Activated naive CD4-positive, alpha-beta T cell treated with anti-CD3 and anti-CD28 coated beads, Interleukin-2, amount 50 U/mL, for 16 hours (primary cell): ENCODE measurements at regions not wholly inside any gene's neighbourhood (a gene's known extent, or its start where the extent isn't known, plus 50 kb on each side); places are given as distances from the start of the nearest gene placed in this dataset.

Experiments used
- DNase-seq: peaks from one replicate; pipeline ENCODE4 v3.0.0-alpha.2; 2020

DNA sequence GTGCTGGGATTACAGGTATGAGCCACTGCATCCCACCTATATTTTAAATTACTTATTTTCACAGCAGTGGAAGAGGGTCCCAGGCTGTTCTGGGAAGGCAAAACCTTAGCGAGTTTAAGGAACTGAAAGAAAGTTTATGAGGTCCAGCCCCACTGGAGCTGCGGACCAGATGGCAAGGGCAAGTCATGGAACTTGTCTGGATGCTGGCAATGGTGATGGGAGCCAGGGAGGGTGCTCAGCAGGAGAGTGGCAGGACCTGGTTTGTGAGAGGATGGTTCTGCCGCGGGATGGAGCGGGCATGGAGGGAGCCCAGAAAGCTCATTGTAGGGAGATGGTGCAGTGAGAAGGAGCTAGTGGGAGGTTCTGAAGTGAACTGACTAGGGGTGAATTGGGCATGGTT is 50.6 kb upstream of the SLC45A1 start:
- no peak for DNase-seq

DNA sequence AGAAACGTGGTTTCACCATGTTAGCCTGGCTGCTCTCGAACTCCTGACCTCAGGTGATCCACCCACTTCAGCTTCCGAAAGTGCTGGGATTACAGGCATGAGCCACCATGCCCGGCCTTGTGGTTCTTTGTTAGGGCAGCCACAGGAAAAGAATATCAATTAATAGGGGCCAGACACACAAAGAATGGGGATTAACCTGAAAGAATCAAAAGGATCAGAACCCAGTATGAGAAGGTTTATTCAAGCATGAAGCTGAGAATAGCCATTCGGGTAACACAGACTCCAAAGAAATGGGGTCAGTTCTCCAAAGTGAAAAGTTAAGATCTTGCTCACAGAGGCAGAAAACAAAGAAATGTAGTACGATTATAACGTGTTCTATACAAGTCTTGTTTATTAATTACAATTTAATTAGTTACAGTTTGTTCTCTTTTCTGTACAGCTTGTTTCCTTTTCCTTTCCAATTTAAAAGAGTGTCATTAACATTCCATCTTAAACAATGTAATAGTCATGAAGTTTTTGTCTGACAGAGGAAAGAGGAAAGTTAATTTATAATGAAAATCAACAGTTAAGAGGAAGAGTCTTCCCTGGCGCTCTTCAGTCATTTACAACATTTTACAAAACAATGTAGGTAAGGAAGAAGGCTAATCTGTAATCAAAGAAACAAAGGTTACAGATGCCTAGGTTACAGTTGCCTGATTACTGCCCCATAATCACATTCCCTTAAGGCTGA is 51.3 kb upstream of the SLC45A1 start:
- no peak for DNase-seq

DNA sequence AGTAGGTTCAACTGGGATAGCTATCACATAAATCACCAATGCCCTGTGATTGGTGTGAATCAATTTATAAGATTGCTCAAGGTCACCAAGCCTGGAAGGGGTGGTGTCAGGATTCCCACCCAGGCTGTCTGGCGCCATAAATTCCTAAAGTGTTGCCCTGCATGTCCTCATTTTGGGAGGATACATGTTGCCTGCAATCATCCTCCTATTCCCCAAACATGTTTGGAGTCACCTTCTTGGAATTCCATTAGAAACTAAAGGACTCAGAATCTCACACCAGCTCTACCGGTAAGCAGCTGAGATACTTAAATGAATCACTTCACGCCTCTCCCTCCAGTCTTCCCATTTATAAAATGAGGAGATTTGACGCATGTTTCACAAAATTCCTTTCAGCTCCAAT is 54.1 kb upstream of the SLC45A1 start:
- DNase-seq = no peak

DNA sequence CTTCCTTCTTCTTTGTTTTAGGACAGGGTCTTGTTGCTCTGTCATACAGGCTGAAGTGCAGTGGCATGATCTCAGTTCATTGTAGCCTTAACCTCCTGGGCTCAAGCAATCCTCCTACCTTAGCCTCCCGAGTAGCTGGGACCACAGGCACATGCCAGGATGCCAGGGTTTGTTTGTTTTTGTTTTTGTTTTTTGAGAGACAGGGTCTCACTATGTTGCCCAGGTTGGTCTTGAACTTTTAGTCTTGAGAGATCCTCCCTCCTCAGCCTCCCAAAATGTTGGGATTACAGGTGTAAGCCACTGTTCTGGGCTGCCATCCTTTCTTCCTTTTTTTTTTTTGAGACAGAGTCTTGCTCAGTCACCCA is 56.5 kb upstream of the SLC45A1 start:
- no peak for DNase-seq

DNA sequence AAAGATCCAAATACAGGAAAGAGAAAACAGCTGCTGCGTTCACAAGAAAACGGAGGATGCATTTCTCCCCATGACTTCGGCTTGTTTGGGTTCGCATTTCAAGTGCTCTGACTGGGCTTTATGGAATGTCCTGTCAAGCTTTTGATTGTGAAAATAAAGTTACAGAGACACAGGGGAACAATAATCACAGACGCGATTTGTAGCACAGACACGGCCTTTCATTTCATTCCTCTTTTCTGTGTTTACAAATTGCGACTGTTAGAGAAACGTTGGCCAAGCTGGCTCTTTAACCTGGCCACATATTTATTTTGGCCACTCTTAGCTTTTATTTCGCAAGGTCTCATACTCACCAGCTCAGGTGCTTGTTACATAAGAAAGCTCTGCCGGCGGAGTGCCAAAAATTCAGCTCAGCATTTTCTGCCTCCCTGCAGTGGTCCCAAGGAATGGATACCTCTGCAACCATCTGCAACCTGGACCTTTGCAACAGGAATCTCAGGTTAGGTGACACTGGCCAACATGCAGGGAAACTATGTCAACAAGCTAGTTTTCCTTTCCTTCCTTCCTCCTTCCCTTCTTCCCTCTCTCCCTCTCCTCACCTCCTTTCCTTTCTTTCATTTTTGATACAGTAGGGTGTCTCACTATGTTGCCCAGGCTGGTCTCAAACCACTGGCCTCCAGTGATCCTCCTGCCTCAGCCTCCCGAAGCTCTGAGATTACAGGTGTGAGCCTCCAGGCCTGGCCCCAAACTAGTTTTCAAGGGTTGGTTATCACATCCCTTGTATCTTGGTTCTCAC is 58.2 kb upstream of the SLC45A1 start:
- no peak for DNase-seq

DNA sequence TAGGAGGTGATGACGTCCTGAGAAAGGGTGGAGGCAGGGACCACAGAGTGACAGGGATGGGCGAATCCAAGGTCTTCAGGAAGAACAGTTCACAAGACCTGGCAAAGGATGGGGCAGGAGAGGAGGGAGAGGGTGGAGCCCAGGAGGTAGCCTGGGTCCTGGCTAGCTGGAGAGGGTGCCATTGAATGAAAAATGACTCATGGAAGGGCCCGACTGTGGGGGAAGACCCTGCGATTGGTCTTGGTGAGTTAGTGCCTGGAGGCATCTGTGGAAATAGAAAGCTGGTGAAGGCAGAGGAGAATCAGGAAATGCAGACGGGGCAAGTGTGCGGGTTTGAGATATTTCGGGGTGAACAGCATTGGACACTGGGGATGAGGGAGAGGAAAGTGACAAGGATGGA is 60.3 kb upstream of the SLC45A1 start:
- DNase-seq = no peak

DNA sequence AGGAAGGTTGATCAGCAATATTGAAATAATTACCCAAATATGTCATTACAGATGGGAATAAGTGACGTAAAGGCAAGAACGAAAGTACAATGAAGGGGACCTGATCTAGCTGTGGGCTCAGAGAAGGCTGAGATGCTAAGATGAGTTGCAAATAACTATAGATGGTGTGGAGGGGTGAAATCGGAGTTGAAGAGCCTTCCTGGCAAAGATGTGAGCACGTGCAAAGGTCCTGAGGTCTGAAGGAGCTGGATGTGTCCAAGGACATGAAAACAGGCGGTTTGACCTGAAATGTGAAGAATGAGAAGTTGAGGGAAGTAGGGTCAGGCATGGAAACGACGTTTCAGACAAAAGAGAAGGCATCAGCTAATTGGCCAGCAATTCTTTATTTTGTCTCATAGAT is 61.6 kb upstream of the SLC45A1 start:
- no peak for DNase-seq

DNA sequence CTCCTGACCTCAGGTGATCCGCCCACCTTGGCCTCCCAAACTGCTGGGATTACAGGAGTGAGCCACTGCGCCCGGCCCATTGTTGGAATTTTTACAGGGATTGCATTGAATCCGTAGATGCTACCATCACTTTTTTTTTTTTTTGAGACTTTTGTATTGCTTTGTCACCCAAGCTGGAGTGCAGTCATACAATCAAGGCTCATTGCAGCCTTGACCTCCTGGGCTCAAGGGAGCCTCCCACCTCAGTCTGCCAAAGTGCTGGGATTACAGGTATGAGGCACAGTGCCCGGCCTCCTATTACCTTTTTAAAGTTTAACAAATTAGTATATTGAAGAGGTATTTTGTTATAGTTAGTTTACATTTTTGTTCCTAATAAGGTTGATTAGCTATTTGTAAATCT is 62.2 kb upstream of the SLC45A1 start:
- DNase-seq = no peak

DNA sequence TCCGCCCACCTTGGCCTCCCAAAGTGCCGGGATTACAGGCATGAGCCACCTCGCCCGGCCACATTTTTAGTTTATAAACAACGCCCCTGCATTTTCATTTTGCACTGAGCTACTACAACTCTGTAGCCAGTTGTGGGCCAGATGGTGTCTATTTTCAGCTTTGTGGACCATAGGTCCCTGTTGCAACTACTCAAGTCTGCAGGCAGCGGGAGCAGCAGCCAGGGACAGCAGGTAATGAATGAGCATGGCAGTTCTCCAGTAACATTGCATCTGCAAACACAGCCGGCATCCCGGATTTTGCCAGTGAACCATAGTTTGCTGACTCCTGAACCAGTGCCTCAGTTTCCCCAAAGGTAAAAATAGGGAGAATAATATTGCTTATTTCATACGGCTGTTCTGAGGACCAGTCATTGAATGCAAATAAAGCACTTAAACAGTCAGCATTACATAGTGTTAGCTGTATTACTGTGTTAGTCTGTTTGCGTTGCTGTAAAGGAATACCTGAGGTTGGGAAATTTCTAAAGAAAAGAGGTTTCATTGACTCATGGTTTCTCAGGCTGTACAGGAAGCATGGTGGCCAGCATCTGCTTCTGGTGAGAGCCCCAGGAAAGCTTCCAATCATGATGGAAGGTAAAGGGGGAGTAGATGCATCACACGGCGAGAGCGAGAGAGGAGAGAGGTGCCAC is 65.5 kb upstream of the SLC45A1 start:
- DNase-seq = no peak

DNA sequence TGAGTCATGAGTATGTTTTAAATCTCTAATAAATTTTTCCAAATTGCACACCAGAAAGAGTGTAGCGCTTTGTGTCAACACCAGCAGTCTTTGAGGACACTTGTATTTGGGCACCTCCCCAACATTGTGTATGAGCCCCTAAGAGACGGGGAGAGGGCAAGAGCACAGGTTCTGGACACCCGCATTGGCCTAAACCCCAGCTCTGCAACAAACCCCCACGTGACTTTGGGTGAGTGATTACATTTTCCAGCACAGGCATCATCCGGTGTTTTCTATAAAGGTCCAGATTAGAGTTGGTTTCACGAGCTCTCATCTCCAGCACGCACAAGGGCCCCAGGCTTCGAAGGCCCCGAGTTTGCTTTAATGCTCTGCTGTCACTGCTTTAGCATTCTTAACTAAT is 66.3 kb upstream of the SLC45A1 start:
- DNase-seq = no peak

DNA sequence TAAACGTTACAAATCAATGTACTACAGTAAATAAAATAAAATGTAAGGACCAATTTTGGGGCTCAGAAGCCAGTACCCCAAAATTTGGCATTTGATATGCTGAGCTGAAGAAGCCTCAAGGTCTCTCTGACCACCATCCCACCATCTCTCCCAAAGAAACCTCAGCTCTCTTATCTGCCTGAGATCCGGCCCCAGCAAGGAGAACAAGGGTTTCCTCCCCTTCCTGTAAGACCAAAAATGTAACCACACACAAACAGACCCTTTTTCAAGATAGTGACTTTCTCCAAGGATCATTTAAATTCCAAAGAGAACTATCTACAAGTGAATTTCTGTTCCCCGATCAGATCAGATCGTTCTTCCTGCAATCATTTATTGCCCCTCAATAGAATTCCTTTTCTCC is 68.1 kb upstream of the SLC45A1 start:
- DNase-seq = no peak

DNA sequence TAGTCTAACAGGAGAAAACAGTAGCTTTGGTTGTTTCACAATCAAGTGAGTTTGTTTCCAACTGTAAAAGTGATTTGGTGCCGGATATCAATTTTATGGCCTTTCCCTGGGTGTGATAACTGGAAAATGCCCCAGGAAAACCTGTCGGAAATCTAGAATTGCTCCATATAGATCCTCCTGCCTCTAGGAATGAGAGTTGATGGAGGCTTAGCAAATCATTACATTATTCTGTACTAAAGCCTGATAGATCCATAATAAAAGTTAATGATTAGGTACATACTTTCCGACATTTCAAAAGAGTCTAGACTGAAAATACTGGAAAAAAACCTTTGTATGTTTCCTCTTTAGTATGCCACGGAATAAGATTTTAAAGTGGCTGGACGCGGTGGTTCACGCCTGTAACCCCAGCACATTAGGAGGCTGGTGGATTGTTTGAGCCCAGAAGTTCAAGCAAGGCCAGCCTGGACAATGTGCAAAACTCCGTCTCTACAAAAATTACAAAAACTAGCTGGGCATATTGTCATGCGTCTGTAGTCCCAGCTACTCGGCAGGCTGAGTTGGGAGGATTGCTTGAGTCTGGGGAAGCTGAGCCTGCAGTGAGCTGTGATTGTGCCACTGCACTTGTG is 70.0 kb upstream of the SLC45A1 start:
- no peak for DNase-seq

DNA sequence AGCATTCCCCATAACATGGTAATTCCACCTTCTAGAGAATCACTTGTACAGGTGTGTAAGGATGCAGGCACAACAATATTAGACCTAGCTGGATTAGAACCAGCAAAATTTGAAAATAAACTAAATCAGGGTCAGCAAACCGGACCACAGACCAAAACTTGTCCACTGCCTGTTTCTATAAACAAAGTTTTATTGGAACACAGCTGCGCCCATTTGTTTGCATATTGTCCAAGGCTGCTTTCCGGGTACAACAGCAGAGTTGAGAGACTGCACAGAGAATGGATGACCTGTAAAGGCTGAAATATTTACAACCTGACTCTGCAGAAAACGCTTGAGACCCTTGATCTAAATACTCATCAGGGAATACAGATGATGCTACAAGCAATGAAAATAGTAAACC is 73.6 kb upstream of the SLC45A1 start:
- DNase-seq = no peak

DNA sequence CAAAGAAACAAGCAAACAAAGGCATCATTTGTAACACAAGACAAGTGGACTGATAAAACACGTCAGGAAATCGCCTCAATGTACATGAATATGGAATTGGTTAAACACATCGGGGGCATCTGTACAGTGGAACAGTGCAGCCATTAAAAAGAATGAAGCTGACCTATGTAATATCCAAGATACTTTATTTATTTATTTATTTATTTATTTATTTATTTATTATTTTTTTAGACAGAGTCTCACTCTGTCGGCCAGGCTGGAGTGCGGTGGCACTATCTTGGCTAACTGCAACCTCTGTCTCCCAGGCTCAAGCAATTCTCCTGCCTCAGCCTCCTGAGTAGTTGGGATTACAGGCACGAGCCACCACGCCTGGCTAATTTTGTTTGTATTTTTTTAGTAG is 75.4 kb upstream of the SLC45A1 start:
- DNase-seq = no peak

DNA sequence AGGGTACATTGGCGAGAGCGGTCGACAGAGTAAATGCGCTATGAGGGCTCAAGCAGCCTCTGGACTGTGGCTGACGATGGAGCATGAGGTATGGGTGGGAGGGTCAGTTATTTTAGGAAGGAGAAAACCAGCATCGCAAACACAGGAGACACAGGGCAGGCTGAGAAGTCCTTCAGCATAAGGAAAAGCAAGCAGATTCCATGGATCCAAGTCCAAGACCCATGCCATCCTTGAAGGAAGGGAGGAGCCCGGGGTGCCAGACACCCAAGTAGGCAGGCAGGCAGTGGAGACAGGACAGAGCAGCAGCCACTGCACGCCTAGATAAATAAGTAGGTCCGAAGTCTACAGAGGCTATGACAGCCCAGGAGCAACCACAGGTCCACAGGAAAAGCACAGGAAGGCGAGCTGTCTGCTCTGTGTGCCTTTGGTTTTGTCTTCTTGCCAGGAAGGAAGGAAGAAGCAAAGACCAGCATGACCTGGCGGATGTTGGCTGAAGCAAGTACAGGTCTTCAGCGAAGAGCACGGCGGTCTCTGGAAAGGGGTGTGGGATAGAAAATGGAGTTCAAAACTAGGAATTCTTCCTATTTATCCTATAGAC is 76.4 kb upstream of the SLC45A1 start:
- DNase-seq = no peak

DNA sequence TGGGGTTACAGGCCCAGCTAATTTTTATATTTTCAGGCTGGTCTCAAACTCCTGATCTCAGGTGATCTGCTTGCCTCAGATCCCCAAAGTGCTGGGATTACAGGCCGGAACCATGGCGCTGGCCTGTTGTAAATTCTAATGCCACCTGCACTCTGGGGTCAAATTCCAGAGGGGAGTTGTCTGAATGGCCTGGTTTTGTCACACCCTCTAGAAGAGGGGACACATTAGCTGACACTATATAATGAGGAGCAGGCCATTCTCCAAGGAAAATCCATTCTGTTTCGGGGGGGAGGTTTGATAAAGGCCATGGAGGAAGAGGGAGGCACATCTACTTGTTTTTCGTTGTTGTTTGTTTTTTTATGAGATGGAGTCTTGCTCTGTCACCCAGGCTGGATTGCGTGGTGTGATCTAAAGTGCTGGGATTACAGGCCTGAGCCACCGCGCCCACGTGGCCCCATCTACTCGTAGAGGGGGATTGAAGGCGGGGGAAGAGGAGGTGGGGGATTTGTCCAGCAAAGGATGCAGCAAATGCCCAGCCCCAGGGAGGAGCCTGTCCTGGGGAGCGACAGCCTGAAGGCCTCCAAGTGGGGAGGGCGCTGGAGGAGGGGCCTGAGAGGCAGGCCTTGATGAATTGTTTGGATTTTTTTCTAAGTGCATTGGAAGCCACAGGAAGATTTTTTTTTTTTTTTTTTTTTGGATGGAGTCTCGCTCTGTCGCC is 78.4 kb upstream of the SLC45A1 start:
- DNase-seq = no peak

DNA sequence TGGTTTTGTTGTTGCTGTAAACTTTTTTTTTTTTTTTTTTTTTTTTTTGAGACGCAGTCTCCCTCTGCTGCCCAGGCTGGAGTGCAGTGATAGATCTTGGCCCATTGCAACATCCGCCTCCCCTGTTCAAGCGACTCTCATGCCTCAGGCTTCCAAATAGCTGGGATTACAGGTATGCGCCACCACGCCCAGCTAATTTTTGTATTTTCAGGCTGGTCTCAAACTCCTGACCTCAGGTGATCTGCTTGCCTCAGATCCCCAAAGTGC is 78.9 kb upstream of the SLC45A1 start:
- DNase-seq = no peak

DNA sequence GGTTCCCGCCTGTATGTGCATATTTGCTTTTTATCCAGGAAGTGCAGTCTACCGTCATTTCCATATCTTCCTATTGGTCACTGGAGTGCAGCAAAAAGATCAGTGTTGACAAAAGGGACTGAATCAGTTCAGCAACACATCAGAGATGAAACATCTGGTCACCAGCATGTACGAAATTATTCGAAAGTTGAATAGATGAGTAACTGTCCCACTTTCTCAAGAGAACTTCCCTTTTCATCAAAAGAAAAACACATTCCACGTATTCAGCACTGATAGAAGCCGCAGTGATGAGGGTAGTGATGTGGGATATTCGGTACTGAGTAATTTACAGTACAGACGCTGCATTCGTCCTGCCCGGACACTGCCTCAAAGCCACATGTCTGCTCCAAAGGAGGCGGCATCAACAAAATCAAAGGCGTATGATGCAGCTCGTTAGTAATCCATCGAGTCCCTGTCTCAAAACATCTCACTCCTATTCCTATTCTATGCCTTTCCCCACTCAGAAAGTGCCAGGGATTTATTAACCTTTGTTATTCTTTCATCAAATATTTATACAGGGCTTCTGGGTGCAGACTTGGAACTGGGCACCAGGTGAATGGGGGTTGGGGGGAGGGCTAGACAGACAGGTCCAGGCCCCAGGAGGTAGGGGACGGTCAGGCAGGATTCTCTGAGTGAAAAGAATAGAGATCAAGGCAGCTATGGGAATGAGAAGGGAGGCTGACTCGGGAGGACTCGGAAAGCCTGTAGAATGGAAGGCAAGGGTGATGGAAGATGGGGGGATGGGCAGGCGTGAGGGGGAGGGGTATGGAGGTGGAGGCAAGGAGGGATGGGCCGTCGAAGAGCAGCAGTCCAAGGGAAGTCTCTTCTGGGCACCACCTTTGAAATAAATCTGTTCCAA is 79.5 kb upstream of the SLC45A1 start:
- no peak for DNase-seq

DNA sequence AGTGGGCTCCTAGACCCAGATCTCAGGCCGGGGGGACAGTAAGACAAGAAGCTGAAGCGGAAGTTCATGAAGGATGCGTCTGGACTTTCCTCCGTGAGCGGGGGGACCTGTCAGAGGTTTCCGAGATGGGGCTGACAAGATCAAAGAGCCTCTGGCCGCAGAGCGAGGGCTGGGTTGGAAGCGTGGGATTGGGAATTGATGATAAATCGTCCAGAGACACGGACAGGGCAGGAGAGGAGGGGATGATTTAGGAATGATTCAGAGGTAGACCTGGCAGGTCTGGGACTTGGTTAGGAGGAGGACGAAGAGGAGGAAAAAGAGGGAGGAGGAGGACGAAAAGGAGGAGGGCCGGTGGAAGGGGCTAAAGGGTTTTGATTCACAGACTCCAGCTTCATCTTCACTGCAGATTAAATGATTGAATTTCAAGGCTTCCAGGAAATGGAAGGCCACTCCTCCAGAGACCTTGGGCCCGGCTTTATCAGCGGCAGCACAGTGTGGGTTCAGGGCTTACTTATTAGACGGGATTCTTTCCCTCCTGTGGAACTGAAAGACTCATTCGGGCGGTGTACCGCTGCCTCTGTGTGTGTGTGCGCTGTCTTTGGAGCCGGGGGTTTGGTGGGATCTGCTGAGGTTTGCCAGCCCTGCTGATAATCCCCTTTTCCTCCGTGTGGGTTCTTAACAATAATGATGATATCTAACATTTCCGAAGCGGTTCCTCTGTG is 85.7 kb upstream of the SLC45A1 start:
- DNase-seq = no peak

DNA sequence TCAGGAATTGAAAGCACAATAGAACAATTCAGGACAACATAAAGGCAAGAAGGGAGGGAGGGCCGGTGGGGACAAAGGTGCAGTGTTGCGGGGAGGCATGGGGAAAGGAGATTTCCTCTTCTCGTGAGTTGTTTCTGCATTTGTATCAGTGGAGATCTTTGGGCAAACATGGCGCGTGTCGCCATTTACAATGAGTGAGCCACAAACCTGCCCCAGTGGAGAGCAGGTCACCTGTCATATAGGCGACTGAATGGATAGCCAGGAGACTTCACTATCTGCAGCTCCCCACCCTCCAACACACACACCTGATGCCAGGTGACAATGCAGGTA is 87.7 kb upstream of the SLC45A1 start:
- DNase-seq = no peak

DNA sequence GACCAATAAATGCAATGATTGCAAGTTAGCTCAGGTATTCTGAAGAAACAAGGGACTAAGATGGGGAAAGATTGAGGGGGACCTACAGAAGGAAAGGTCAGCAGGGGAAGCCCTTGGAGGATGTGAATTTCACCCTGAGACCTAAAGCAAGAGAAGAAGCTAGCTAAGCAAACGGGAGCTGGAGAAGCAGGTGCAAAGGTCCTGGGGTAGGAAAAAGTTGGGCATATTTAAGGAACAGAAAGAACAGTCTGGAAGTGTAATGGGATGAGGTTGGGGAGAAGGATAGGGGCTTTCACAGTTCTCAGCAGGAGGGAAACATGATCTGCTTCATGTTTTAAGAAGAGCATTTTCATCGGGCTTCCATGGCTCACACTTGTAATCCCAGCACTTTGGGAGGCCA is 89.7 kb upstream of the SLC45A1 start:
- no peak for DNase-seq
